K562 (cell line): ENCODE measurements at regions not wholly inside any gene's neighbourhood (a gene's known extent, or its start where the extent isn't known, plus 50 kb on each side); places are given as distances from the start of the nearest gene placed in this dataset.

Source experiments
- CHD1 ChIP-seq: fragments of 200-600 bp; sonication (generic); IDR thresholded peaks from one replicate; pipeline ENCODE4 v1.6.1; 2012; ENCODE audit warnings: mild to moderate bottlenecking, moderate library complexity, low read length, inconsistent platforms
- CTCF ChIP-seq, 3 experiments: IDR thresholded peaks in 2 of 3; conservative IDR thresholded peaks in 1 of 3; 2 replicates each; pipeline ENCODE4 v1.5.1; 2011 to 2012; ENCODE audit warnings: low read length in 3 of 3, mild to moderate bottlenecking in 3 of 3, control low read depth in 2 of 3, improper control_type of control experiment in 1 of 3, inconsistent platforms in 1 of 3, low read depth in 1 of 3, mixed read lengths in 1 of 3, moderate library complexity in 1 of 3; ENCODE audit not compliant: insufficient read depth in 2 of 3
- HNRNPLL ChIP-seq: fragments of 200-400 bp; formaldehyde crosslinking; IDR thresholded peaks from 2 replicates; pipeline ENCODE4 v1.6.1; 2017; ENCODE audit warnings: low read length, low read depth, mild to moderate bottlenecking; ENCODE audit not compliant: poor library complexity, severe bottlenecking
- KLF1 ChIP-seq: fragments of 450-650 bp; IDR thresholded peaks from 2 replicates; pipeline ENCODE4 v1.6.1; 2016; ENCODE audit warnings: missing genetic modification characterization, missing compliant biosample characterization
- MAX ChIP-seq: sonication (generic); formaldehyde crosslinking; IDR thresholded peaks from 2 replicates; pipeline ENCODE4 v1.9.0; 2022; ENCODE audit warnings: mild to moderate bottlenecking, missing genetic modification reagents
- NFE2L1 ChIP-seq: fragments of 450-650 bp; IDR thresholded peaks from 2 replicates; pipeline ENCODE4 v1.6.1; 2016; ENCODE audit warnings: missing genetic modification characterization, low read depth, mild to moderate bottlenecking, missing compliant biosample characterization, moderate library complexity, borderline replicate concordance
- POLR2A ChIP-seq: fragments of 450-650 bp; conservative IDR thresholded peaks from 2 replicates; pipeline ENCODE4 v1.6.1; 2016
- SMARCA4 ChIP-seq: fragments of 450-650 bp; IDR thresholded peaks from 2 replicates; pipeline ENCODE4 v1.6.1; 2016
- TAF7 ChIP-seq: fragments of 450-650 bp; IDR thresholded peaks from 2 replicates; pipeline ENCODE4 v1.6.1; 2016; ENCODE audit warnings: missing genetic modification characterization, missing compliant biosample characterization
- TF ChIP-seq, protein P1 (sequence below): fragments of 450-650 bp; IDR thresholded peaks from 2 replicates; pipeline ENCODE4 v1.6.1; 2016; ENCODE audit warnings: mild to moderate bottlenecking, moderate library complexity

DNA sequence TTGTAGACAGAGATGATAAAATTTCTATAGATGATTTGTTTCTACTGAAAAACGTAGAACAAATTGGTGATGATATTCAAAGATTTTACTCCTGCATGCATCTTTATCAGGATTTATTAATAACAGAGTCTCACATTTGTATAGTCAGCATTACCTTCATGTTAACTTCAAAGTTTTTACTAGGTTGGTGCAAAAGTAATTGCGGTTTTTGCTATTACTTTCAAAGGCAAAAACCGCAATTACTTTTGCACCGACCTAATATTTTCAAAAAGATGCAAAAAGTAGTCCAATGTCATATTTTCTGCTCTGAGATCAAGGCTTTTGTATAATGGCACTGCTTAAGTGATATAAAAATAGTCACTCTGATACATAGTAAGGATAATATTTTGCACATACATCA, 536.4 kb upstream of the ADGRL3 start:
- TF ChIP-seq TAF7 (tag), result no peak
- TF ChIP-seq CTCF (IDR thresholded peaks at IDR 0.05 in 2 of 3, conservative IDR thresholded peaks at IDR 0.05 in 1 of 3; ENCODE audit: insufficient read depth in 2 of 3, low read depth in 1 of 3, low read length in 3 of 3), result no peak
- no peak for TF ChIP-seq SMARCA4
- TF ChIP-seq, protein P1, sequence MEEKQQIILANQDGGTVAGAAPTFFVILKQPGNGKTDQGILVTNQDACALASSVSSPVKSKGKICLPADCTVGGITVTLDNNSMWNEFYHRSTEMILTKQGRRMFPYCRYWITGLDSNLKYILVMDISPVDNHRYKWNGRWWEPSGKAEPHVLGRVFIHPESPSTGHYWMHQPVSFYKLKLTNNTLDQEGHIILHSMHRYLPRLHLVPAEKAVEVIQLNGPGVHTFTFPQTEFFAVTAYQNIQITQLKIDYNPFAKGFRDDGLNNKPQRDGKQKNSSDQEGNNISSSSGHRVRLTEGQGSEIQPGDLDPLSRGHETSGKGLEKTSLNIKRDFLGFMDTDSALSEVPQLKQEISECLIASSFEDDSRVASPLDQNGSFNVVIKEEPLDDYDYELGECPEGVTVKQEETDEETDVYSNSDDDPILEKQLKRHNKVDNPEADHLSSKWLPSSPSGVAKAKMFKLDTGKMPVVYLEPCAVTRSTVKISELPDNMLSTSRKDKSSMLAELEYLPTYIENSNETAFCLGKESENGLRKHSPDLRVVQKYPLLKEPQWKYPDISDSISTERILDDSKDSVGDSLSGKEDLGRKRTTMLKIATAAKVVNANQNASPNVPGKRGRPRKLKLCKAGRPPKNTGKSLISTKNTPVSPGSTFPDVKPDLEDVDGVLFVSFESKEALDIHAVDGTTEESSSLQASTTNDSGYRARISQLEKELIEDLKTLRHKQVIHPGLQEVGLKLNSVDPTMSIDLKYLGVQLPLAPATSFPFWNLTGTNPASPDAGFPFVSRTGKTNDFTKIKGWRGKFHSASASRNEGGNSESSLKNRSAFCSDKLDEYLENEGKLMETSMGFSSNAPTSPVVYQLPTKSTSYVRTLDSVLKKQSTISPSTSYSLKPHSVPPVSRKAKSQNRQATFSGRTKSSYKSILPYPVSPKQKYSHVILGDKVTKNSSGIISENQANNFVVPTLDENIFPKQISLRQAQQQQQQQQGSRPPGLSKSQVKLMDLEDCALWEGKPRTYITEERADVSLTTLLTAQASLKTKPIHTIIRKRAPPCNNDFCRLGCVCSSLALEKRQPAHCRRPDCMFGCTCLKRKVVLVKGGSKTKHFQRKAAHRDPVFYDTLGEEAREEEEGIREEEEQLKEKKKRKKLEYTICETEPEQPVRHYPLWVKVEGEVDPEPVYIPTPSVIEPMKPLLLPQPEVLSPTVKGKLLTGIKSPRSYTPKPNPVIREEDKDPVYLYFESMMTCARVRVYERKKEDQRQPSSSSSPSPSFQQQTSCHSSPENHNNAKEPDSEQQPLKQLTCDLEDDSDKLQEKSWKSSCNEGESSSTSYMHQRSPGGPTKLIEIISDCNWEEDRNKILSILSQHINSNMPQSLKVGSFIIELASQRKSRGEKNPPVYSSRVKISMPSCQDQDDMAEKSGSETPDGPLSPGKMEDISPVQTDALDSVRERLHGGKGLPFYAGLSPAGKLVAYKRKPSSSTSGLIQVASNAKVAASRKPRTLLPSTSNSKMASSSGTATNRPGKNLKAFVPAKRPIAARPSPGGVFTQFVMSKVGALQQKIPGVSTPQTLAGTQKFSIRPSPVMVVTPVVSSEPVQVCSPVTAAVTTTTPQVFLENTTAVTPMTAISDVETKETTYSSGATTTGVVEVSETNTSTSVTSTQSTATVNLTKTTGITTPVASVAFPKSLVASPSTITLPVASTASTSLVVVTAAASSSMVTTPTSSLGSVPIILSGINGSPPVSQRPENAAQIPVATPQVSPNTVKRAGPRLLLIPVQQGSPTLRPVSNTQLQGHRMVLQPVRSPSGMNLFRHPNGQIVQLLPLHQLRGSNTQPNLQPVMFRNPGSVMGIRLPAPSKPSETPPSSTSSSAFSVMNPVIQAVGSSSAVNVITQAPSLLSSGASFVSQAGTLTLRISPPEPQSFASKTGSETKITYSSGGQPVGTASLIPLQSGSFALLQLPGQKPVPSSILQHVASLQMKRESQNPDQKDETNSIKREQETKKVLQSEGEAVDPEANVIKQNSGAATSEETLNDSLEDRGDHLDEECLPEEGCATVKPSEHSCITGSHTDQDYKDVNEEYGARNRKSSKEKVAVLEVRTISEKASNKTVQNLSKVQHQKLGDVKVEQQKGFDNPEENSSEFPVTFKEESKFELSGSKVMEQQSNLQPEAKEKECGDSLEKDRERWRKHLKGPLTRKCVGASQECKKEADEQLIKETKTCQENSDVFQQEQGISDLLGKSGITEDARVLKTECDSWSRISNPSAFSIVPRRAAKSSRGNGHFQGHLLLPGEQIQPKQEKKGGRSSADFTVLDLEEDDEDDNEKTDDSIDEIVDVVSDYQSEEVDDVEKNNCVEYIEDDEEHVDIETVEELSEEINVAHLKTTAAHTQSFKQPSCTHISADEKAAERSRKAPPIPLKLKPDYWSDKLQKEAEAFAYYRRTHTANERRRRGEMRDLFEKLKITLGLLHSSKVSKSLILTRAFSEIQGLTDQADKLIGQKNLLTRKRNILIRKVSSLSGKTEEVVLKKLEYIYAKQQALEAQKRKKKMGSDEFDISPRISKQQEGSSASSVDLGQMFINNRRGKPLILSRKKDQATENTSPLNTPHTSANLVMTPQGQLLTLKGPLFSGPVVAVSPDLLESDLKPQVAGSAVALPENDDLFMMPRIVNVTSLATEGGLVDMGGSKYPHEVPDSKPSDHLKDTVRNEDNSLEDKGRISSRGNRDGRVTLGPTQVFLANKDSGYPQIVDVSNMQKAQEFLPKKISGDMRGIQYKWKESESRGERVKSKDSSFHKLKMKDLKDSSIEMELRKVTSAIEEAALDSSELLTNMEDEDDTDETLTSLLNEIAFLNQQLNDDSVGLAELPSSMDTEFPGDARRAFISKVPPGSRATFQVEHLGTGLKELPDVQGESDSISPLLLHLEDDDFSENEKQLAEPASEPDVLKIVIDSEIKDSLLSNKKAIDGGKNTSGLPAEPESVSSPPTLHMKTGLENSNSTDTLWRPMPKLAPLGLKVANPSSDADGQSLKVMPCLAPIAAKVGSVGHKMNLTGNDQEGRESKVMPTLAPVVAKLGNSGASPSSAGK, result no peak
- no peak for TF ChIP-seq POLR2A
- no peak for TF ChIP-seq HNRNPLL
- TF ChIP-seq NFE2L1 (tag), result no peak
- no peak for TF ChIP-seq CHD1
- TF ChIP-seq KLF1 (tag), result no peak
- TF ChIP-seq MAX (CRISPR knock-in tag), result no peak
